Gastrocnemius medialis (tissue), 4 donors: ENCODE measurements at regions not wholly inside any gene's neighbourhood (a gene's known extent, or its start where the extent isn't known, plus 50 kb on each side); places are given as distances from the start of the nearest gene placed in this dataset.

ENCODE experiments used
- ATAC-seq, 2 donors: fragments of 150-250 bp; one replicate each; pipeline ENCODE4 v1.9.1; 2016
- DNase-seq, 2 donors: peaks; one replicate each; pipeline ENCODE4 v3.0.0-alpha.2; 2019
- H3K27ac ChIP-seq, 4 donors: fragments of 200-600 bp; sonication (generic); 1 replicate in 1 of 4; 2 replicates in 3 of 4; pipeline ENCODE4 v1.5.1; 2016 to 2018; ENCODE audit warnings: mild to moderate bottlenecking in 2 of 4, moderate library complexity in 1 of 4
- H3K27me3 ChIP-seq, 3 donors: fragments of 200-600 bp; sonication (generic) in 2 of 3; 1 replicate in 1 of 3; 2 replicates in 2 of 3; pipeline versions ENCODE4 v1.5.1 to v1.6.0; 2016 to 2019; ENCODE audit warnings: mild to moderate bottlenecking in 1 of 3, moderate library complexity in 1 of 3
- H3K36me3 ChIP-seq, 2 donors: fragments of 200-600 bp; sonication (generic) in 1 of 2; one replicate each; pipeline ENCODE4 v1.5.1; 2017 to 2018
- H3K4me1 ChIP-seq, 2 donors: fragments of 200-600 bp; sonication (generic) in 1 of 2; one replicate each; pipeline ENCODE4 v1.5.1; 2016 to 2017; ENCODE audit warnings: mild to moderate bottlenecking in 2 of 2
- H3K4me3 ChIP-seq, 4 donors: fragments of 200-600 bp; sonication (generic) in 3 of 4; 1 replicate in 1 of 4; 2 replicates in 3 of 4; pipeline ENCODE4 v1.5.1; 2016 to 2019; ENCODE audit warnings: mild to moderate bottlenecking in 2 of 4
- H3K9me3 ChIP-seq, 3 donors: fragments of 200-600 bp; sonication (generic) in 2 of 3; 1 replicate in 1 of 3; 2 replicates in 2 of 3; pipeline ENCODE4 v1.5.1; 2016 to 2019
- CTCF ChIP-seq, 5 experiments: fragments of 450-650 bp in 3 of 5; fragments of 200-600 bp in 2 of 5; sonication (generic) in 2 of 5; IDR thresholded peaks in 4 of 5; conservative IDR thresholded peaks in 1 of 5; 1 replicate in 4 of 5; 2 replicates in 1 of 5; pipeline ENCODE4 v1.5.1; 2016 to 2019; ENCODE audit warnings: antibody characterized with exemption in 5 of 5, mild to moderate bottlenecking in 3 of 5, moderate library complexity in 3 of 5
- POLR2A ChIP-seq, 2 donors: fragments of 450-650 bp; IDR thresholded peaks; one replicate each; pipeline ENCODE4 v1.6.1; 2017; ENCODE audit warnings: antibody characterized with exemption in 2 of 2, mild to moderate bottlenecking in 2 of 2, moderate library complexity in 2 of 2
- in situ Hi-C, 4 donors: fragments of 200-750 bp; cut with MboI; loops; one replicate each; pipeline versions ENCODE4 v1.15.0 to v1.8.0; 2017; ENCODE audit warnings: low sequenced_read_pairs in 4 of 4
- intact Hi-C: fragments of 100-400 bp; cut with DNase I; formaldehyde crosslinking; loops from one replicate; pipeline ENCODE4 v1.15.1; 2023; ENCODE audit warnings: low total_unique reads

DNA sequence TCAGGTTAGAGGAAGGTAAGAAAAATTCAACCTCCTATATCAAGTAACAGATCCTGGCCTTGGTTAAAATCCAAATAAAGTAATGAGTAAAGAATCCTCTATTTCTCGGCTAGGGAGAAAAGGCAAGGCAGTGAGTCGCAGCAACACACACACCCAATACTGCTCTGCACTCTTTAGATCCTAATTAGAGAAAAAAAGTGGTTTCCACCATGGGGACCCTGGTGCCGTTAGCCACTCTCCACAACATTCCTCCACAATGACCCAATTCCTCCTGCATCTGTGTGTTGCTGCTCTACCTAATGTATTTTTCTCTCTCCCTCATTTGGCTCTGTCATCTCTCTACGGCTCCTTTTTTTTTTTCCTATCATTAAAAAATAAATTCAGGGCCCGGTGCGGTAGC, 462.7 kb downstream of the METTL4 start:
- DNase-seq (no peak), ATAC-seq (no peak)
- TF ChIP-seq CTCF (IDR thresholded peaks at IDR 0.05 in 4 of 5, conservative IDR thresholded peaks at IDR 0.05 in 1 of 5), result no peak
- TF ChIP-seq POLR2A (IDR thresholded peaks at IDR 0.05), result no peak
- Histone ChIP-seq H3K27me3 (no peaks in the 10 kb centered on the region), H3K36me3 (no peaks in the 10 kb centered on the region), H3K4me1 (no peaks in the 10 kb centered on the region), H3K9me3 (no peaks in the 10 kb centered on the region), H3K27ac (no peak overlapping the region), H3K4me3 (no peak overlapping the region)
- in situ Hi-C loops, result no loop called here
- intact Hi-C loops, result loop anchor here (10.0 kb wide), 1 partner anchor 436 kb away; no protein-coding TSS in a partner anchor

- TF ChIP-seq POLR2A (IDR thresholded peaks at IDR 0.05), result no peak
- TF ChIP-seq CTCF (IDR thresholded peaks at IDR 0.05 in 4 of 5, conservative IDR thresholded peaks at IDR 0.05 in 1 of 5), result no peak
- Histone ChIP-seq H3K36me3 (no peaks in the 10 kb centered on the region), H3K9me3 (no peaks in the 10 kb centered on the region), H3K27me3 (no peaks in the 10 kb centered on the region), H3K4me3 (no peak overlapping the region), H3K4me1 (no peaks in the 10 kb centered on the region), H3K27ac (no peak overlapping the region)
- no peak for DNase-seq
- intact Hi-C loops (no loop called here), in situ Hi-C loops (no loop called here)
- ATAC-seq, result no peak
Measured at GRCh38 chr18:2111456-2111855, 459.8 kb downstream of the METTL4 start.

- intact Hi-C loops, result no loop called here
- no peak overlapping the region for H3K27ac ChIP-seq
- no peaks in the 10 kb centered on the region for H3K4me1 ChIP-seq
- in situ Hi-C loops, result no loop called here
- no peaks in the 10 kb centered on the region for H3K9me3 ChIP-seq
- no peak overlapping the region for H3K4me3 ChIP-seq
- ATAC-seq (no peak), DNase-seq (no peak)
- H3K36me3 ChIP-seq, result no peaks in the 10 kb centered on the region
- no peaks in the 10 kb centered on the region for H3K27me3 ChIP-seq
- no peak for TF ChIP-seq CTCF (IDR thresholded peaks at IDR 0.05 in 4 of 5, conservative IDR thresholded peaks at IDR 0.05 in 1 of 5)
Measured at GRCh38 chr18:2112435-2113045, 458.8 kb downstream of the METTL4 start.

GRCh38 chr18:2114289-2114688, 457.0 kb downstream of the METTL4 start:
- Histone ChIP-seq H3K27ac (no peak overlapping the region), H3K36me3 (no peaks in the 10 kb centered on the region), H3K27me3 (no peaks in the 10 kb centered on the region), H3K9me3 (no peaks in the 10 kb centered on the region), H3K4me1 (no peaks in the 10 kb centered on the region), H3K4me3 (no peak overlapping the region)
- DNase-seq, result no peak
- intact Hi-C loops (no loop called here), in situ Hi-C loops (no loop called here)
- TF ChIP-seq POLR2A (IDR thresholded peaks at IDR 0.05), result no peak
- no peak for TF ChIP-seq CTCF (IDR thresholded peaks at IDR 0.05 in 4 of 5, conservative IDR thresholded peaks at IDR 0.05 in 1 of 5)
- no peak for ATAC-seq

DNA sequence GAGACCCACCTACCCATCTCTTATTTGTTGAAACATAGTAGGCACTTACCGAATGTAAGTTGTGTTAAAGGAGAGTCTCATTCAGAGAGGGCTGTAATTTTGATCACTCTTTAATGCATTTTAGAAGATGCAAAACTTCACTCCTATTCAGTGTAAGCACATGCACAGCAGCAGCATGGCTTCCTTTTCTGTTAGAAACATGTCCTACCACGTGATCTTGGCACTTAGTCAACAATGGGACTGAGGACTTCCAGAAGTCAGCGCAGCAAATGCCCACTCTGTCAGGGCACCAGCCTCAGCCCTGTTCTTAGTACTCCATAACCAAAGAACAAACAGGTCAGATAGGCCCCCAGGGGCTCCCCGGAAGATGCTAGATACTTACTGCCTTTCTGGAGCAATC, 456.5 kb downstream of the METTL4 start:
- Histone ChIP-seq H3K36me3 (no peaks in the 10 kb centered on the region), H3K9me3 (no peaks in the 10 kb centered on the region), H3K27ac (no peak overlapping the region), H3K4me3 (no peak overlapping the region), H3K27me3 (no peaks in the 10 kb centered on the region), H3K4me1 (no peaks in the 10 kb centered on the region)
- intact Hi-C loops, result no loop called here
- DNase-seq, result no peak
- TF ChIP-seq CTCF (IDR thresholded peaks at IDR 0.05 in 4 of 5, conservative IDR thresholded peaks at IDR 0.05 in 1 of 5), result no peak
- in situ Hi-C loops, result no loop called here
- no peak for ATAC-seq
